Renal pelvis (tissue), 1 donor: ENCODE measurements at regions not wholly inside any gene's neighbourhood (a gene's known extent, or its start where the extent isn't known, plus 50 kb on each side); places are given as distances from the start of the nearest gene placed in this dataset.
"Not testable (repeated sequence)": the region's sequence is repeated elsewhere in the genome, so short reads cannot be mapped to it uniquely, and the experiment has no call there.

Experiments
- DNase-seq: peaks from one replicate; pipeline ENCODE4 v3.0.0-alpha.2; 2013

- no peak for DNase-seq
Measured at GRCh38 chr2:39581866-39582265, 83.9 kb upstream of the TMEM178A start.

GRCh38 chr2:39583213-39583612, 82.5 kb upstream of the TMEM178A start:
- DNase-seq, result no peak

GRCh38 chr2:39583781-39584180, 81.9 kb upstream of the TMEM178A start:
- no peak for DNase-seq

GRCh38 chr2:39584283-39584965, 81.3 kb upstream of the TMEM178A start:
- no peak for DNase-seq

- DNase-seq, result not testable (repeated sequence)
Measured at GRCh38 chr2:39585531-39585930, 80.2 kb upstream of the TMEM178A start.

GRCh38 chr2:39587168-39587567, 78.5 kb upstream of the TMEM178A start:
- DNase-seq, result no peak

GRCh38 chr2:39587641-39588040, 78.1 kb upstream of the TMEM178A start:
- no peak for DNase-seq

GRCh38 chr2:39593439-39594393, 72.0 kb upstream of the TMEM178A start:
- DNase-seq, result peak; percentile 54

GRCh38 chr2:39595116-39595515, 70.6 kb upstream of the TMEM178A start:
- DNase-seq, result no peak

- no peak for DNase-seq
Measured at GRCh38 chr2:39597314-39597713, 68.4 kb upstream of the TMEM178A start.

- no peak for DNase-seq
Measured at GRCh38 chr2:39602616-39603015, 63.1 kb upstream of the TMEM178A start.

GRCh38 chr2:39603436-39603835, 62.3 kb upstream of the TMEM178A start:
- DNase-seq, result no peak

- DNase-seq, result no peak
Measured at GRCh38 chr2:39604866-39605265, 60.9 kb upstream of the TMEM178A start.

- peak; percentile 11 for DNase-seq
Measured at GRCh38 chr2:39606585-39606984, 59.1 kb upstream of the TMEM178A start.

- no peak for DNase-seq
Measured at GRCh38 chr2:39607538-39608262, 58.0 kb upstream of the TMEM178A start.

GRCh38 chr2:39608263-39608575, 57.5 kb upstream of the TMEM178A start:
- DNase-seq, result no peak

- DNase-seq, result no peak
Measured at GRCh38 chr2:39608686-39609441, 56.9 kb upstream of the TMEM178A start.

- no peak for DNase-seq
Measured at GRCh38 chr2:39609917-39610316, 55.8 kb upstream of the TMEM178A start.

GRCh38 chr2:39615675-39616074, 50.0 kb upstream of the TMEM178A start:
- no peak for DNase-seq
